Fibroblast of skin of abdomen (primary cell): ENCODE measurements at regions not wholly inside any gene's neighbourhood (a gene's known extent, or its start where the extent isn't known, plus 50 kb on each side); places are given as distances from the start of the nearest gene placed in this dataset.
A peak's percentile ranks its signal among the peaks of the same experiment; 100 is the strongest.

Source experiments
- DNase-seq: peaks from one replicate; pipeline ENCODE4 v3.0.0-alpha.2; 2013

DNA sequence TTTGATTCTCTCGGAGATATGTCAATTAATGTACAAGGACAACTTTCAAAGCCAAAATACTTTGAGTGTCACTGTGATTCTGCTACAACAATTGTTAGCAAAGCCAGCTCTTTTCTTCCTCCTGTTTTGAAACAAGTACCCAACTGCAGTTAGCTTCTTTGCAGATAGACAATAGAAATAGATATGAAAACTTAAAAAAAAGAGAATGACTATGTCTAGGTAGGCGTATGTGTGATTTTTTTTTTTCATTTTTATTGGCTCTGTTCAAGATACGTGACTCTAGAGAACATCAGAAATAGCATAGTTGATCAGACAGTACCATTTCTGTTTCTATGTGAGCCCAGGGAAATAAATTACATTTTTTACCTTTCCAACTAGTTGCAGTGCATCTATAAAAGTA is 142.9 kb upstream of the CNTN4 start:
- DNase-seq, result no peak

DNA sequence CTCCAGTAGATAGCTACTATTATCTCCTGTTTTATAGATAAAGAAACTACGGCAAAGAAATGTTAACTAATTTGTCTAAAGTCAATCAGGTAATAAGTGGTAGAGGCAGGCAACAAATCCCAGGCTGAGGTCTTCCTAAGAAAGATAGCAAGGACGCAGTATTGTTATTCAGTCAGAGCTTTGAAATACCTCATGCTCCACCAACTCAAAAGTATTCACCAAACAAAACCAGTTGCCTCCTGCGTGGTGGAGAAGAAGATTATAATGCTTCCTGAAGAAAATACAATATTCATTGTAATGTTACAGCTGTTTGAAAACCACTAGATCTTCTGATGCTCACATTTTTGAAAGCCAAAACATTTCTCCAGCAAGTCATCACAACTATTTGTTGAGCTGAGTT is 138.2 kb upstream of the CNTN4 start:
- no peak for DNase-seq

GRCh38 chr3:1962396-1963088 is 136.1 kb upstream of the CNTN4 start:
- no peak for DNase-seq

DNA sequence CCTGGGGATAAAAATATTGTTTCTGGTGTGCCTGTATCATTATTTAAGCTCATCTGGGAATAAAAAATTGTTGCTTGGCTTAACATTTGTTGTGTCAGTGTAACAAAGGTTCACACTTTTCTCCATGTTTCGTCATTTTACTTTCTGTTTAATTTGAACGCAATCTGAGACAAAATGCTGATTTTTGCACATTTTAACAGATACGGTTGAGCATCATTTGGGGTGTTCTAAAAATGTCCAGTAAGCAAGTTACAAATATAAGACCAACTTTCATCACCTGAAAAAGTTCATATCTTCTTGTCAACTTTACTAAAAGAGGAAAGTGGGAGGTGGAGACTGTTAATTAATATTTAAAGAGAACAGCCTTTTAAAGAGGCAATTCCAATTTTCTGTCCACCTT is 134.8 kb upstream of the CNTN4 start:
- DNase-seq, result no peak

DNA sequence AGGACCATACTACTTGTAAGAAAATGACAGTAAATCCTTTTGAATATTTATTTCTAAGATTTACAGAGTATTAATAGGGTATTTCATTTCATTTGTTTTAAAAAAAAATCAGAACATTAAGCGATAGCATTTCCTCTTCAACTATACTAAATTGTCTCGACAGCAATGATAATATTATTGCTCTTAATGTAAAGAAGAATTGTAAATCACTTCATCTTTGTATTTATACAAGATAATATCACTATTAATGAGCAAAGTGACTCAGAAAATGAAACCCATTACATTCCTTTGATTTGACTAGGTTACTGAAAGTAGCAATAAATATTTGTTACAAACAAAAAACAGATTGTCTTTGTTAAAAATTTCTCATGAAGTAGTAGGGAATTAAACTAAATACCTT is 131.1 kb upstream of the CNTN4 start:
- DNase-seq, result no peak

DNA sequence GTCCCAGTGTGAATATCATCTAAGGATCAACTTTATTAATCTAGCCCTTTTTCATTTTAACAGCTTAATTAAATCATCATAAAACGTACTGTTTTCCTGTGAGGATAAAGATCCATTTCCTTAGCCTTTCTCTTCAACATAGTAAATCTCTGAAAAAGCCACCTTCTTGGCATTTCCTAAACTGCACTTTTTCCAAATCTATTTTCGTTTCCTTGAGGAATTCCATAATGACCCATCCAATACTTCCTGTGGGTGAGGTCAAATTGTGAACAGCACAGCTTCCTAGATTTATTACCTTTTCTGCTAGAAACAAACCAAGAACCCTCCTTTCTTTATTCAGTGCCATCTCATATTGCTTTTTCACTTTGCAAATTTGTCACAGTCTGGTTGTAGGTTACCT is 129.4 kb upstream of the CNTN4 start:
- peak; percentile 28 for DNase-seq

DNA sequence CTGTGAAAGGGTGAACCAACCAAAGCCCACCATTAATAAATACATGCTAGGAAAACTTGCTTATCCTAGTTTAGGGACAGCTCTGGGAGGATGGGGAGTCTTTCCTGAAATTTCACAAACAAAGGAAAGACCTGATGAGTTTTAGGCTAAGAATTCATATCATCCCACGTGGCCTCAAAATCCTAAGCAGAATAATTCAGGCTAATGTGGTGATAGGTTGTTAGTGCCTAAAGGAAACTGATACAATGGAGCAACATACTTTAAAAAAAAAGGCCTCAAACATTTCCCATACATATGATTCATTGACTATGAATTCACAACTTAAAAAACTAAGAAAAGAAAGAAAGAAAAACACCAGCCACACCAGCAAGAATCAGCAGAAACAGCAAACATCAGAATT is 126.9 kb upstream of the CNTN4 start:
- peak; percentile 95 for DNase-seq

- no peak for DNase-seq
These were observed 118.6 kb upstream of the CNTN4 start for GRCh38 chr3:1979961-1980615.

DNA sequence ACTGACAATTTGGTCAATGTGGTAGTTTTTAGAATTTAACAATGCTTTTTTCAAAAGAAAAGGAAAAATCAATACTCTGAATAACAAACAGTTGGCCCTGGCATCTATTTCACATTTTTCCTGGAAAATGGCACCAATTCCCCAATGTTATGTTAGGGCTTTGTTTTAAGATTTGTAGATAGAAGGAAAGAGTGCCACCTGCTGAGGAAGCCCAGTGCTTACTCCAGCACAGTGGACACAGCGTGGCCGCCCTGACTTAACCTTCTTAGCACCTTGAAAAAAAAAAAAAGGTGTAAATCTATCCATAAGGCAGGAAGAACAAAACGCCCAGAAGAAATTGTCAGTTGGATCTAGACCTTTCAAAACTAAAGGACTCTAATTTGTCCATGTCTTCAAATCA is 110.7 kb upstream of the CNTN4 start:
- peak; percentile 34 for DNase-seq

GRCh38 chr3:1998739-1999138 is 99.9 kb upstream of the CNTN4 start:
- DNase-seq, result no peak

DNA sequence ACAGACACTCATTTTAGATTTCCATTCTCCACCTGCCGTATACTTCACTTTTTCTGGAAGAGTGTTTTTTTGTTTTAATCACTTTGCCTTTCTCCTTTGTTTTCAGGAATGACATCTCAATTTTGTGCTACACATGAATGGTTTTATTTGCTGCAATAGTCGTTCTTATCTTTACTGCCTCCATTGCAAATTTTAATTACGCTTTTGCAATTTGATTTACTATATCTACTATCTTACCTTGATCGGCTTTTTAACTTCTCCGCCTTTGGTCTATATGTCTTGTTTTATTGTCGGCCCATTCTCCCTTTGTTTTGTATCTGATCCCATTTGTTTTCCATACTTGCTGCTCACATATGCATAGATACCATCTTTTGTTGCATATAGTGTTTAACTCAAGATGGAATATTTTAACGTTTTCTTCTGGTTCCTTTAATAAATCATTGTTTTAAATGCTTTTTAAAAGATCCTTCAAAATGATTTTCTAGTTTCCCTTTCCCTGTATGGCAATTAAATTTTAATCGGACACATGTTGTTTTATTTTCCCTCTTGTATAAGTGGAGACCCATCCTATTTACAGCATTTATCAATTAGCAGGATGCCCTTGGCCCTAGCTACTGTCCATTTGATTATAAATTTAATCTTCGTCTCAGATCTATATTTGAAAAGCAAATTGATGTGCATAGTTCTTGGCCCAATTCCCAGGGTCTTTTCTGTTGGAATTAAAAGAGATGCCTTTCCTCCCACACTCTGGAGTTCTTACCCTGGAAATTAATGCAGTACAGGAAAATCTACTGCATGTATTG is 97.2 kb upstream of the CNTN4 start:
- no peak for DNase-seq

DNA sequence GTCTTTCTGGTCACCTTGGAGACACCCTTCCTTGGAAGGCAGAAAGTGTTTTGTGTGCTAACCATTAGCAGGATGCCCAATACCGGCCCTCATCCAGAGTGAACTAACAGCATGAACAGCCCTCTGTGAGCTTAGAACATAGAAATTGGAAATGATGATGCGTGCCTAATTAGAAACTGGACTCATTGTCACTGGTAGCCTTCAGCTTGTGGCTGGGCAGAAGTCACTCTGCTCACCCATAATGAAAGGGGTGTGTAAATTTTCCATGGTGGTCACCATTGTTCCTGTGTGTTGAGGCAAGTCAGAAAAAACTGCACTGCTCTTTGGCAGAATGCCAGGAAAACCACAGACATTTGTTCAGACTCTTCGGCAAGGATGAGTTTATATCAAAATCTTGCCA is 74.7 kb upstream of the CNTN4 start:
- peak; percentile 41 for DNase-seq

GRCh38 chr3:2024713-2025112 is 74.0 kb upstream of the CNTN4 start:
- DNase-seq, result no peak

GRCh38 chr3:2029559-2029958 is 69.1 kb upstream of the CNTN4 start:
- DNase-seq, result no peak

DNA sequence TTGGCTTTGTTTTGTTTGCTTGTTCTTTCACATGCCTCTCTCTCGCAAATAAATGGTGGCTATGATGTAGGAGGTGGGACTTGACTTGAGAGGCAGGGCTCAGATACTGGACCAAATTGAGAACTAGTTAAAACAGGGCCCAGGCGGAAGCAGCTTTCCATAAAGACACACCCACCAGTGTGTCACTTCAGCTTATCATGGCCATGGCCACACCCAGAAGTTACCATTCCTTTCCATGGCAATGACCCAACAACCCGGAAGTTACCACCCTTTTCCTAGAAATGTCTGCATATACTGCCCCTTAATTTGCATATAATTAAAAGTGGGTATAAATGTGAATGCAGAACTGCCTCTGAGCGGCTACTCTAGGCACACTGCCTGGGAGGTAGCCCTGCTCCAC is 62.6 kb upstream of the CNTN4 start:
- DNase-seq, result no peak

DNA sequence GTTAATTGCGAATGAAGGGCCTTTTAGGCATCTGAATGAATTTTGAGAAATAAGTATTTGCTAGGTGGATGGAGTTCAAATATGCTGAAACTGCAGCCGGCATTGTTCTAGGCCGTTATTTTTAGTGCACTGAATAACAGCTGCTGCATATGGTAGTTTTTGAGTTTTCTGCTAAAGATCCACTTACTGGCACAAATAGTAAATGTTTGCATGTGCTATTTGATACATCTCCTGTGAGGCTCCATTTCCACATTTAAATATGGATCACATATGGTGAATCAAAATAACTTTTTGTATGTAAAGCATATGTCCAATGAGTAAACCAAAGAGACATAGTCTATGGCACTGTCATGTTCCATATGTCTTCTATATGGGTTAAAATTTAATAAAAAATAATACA is 56.7 kb upstream of the CNTN4 start:
- DNase-seq, result no peak
